HG03108 (cell line): ENCODE measurements at regions not wholly inside any gene's neighbourhood (a gene's known extent, or its start where the extent isn't known, plus 50 kb on each side); places are given as distances from the start of the nearest gene placed in this dataset.
"Not testable (repeated sequence)": the region's sequence is repeated elsewhere in the genome, so short reads cannot be mapped to it uniquely, and the experiment has no call there.

Source experiments
- ATAC-seq: cut with Tn5 transposase; IDR thresholded peaks from one replicate; pipeline ENCODE4 v1.9.1; 2021; ENCODE audit warnings: moderate library complexity; ENCODE audit not compliant: unreplicated experiment

DNA sequence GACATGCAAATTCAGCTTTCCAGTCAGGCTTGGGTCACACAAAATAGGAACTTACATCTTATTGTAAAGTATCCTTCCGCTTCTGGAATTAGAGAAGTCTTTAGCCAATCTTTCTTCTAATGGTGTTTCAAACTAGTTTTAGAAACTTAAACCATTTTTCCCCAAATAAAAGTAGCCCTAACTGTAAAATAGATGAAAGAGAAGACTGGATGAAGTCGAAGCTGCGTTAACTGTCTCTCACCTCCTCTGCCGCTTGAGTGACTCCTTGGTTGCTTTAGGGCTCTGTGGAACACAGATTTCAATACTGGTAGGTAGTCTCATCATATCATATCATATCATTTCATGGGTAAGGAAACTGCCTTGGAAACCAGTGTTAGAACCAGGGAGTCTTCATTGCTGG is 498.4 kb downstream of the XIRP2 start:
- ATAC-seq: no peak

DNA sequence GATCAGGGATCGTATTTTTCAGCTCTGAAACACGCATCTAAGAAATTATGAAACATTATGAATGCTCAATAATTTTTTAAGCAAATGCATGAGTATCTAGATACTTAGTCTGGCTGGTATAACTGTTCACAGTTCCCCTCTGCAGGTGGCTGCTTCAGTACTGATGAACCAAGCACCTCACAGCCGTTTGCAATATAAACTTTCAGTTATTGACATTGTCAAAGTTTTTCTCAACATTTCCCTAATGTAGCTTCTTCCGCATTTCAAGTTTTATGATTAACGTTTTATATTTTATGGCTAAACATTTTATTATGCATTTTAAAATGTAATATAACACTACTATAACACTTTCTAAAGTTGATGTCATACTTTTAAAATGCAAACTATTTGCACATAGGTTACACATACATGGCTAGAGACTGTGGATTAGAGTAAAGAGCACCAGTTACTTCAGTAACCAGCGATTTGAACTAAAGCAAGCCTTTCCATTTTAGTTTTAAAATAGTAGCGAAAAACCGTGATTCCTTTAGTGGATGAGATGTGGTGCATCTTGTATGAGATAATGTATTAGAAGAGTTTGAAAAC is 495.4 kb downstream of the XIRP2 start:
- ATAC-seq: no peak

DNA sequence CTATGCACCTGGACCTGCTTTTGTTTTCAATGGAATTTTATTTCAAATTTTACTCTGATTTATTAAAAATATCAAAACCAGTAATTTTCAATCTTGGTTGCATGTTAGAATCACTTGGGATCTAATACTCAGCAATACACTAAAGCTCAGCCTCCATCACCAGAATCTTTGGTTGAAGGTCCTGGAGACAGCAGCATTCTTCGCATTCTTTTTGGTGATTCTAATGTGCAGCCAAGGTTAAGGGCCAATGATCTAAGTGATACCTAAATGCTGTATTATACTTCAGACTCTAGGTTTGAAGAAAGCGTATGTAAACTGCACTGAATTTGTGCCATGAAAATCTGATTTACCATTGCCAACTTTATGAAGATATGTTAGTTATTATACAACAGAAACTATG is 493.1 kb downstream of the XIRP2 start:
- no peak for ATAC-seq

DNA sequence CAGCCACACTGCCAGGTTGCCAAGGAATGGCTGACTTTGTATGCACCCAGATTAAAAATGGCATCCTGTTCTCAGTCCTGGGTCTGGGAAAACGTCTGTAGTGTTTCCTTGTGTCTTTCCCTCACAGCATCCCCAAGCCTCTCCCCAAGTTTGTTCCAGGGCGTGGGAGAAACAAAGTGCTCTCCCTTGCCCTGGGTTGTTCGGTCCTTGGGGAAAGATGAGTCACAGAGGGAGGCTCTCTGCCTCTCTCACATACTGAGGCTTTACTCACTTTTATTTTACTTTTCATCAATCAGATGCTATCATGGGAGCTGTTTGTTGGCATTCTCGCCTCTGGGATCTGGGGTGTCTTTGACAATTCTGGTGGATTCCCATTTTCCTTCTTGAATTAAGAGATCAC is 492.3 kb downstream of the XIRP2 start:
- ATAC-seq: no peak

DNA sequence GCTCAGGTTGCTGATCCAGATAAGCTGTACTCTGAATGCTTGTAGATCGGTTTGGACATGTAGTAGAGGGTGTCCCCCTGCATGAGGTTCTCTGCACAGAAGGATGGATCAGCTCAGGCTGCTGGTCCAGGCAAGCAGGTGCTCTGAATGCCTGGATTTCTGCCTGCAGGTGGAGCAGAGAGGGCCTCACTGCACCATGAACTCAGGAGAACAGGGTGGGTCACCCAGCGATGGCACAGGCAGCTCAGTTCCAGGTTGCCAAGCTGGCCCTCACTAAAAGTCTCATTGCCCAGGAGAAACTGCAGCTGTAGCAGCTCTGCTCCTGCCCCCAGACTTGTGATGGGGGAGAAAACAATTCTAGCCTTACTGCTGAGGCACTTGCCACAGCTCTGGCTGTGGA is 491.8 kb downstream of the XIRP2 start:
- ATAC-seq: no peak

DNA sequence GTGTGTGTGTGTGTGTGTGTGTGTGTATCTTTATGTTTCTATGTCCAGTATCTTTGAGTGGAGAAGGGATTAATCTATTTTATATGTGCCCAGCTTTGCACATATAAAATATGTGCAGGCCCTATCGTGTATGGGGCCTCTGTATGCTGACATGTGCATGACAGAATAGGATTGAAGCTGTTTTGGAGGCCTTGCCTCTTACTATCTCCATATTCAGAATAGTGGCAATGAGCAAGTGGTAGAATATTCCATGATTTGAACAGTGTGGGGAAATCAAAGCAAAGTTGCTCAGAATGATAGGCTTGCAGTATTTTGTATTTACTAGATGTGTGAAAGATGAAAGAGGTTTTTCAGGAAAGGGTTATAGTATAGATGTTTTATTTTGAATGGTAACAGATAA is 480.8 kb downstream of the XIRP2 start:
- no peak for ATAC-seq

DNA sequence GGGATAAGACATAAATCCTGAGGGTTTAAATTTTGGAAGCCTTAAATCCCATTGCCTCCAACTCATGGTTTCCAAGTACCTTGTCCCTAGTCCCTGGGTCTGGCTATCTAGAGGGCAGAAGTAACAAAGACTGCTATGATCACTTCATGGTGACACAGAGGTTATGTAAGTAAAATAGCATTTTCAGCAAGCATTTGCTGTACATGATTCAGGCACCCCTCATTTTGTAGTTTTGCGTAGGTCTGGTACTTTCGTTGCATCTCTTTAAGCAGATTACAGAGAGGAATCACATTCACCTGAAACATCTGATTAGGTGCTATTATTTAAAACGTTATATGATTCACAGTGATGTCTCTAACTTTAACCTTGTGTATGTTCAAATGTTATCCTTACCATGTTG is 480.1 kb downstream of the XIRP2 start:
- ATAC-seq: no peak

DNA sequence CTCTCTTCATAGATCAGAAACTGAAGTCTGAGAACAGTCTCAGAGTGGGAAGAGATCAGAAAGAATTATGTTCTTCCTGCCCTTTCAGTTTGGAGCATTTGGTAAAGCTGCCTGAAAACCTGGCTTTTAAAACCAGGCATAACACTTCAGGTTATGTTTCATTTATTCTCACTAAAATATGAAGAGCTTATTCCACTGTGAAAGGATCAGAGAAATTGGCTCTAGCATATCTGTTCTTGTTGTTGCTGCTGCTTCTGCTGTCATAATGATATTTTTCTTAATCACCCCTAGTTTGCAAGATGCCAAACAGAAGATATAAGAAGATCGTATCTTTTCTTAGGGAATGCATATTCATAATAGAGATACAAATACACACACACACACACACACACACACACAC is 476.9 kb downstream of the XIRP2 start:
- ATAC-seq: no peak

DNA sequence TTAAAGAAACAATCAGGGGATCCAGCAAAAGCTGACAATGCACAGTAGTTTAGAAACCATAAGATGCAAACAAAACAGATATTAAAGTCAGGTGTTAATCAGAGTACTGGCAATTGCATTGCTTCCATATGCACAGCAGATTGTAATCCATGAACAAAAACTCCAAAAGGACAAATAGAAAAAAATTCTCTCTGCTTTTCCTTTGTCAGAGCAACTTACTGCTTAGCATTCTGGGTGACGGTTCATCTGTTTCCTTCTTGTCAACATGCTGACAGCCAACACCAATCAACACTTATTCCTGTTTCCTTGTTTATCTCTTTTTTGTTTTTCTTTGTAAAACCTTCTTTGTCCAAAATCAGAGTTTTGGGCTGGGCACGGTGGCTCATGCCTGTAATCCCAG is 473.1 kb downstream of the XIRP2 start:
- ATAC-seq: no peak

DNA sequence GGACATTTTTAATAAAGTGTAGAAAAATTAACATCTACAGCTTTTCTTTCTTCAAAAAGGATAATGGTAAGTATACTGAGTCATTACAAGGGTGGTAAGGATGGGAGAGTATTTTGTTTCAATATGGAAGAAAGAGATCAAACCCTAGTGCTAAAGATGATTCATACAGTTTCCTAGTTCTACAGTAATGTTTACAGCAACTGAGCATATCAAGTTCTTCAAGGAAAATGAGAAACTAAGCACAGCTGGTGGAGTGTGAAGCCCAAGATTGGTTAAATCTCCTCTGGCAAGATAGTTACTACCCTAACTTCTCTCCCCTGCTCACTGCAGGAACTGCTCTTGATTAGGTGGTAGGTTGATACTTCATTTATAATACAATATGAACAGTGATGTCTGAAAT is 467.5 kb downstream of the XIRP2 start:
- ATAC-seq: no peak

DNA sequence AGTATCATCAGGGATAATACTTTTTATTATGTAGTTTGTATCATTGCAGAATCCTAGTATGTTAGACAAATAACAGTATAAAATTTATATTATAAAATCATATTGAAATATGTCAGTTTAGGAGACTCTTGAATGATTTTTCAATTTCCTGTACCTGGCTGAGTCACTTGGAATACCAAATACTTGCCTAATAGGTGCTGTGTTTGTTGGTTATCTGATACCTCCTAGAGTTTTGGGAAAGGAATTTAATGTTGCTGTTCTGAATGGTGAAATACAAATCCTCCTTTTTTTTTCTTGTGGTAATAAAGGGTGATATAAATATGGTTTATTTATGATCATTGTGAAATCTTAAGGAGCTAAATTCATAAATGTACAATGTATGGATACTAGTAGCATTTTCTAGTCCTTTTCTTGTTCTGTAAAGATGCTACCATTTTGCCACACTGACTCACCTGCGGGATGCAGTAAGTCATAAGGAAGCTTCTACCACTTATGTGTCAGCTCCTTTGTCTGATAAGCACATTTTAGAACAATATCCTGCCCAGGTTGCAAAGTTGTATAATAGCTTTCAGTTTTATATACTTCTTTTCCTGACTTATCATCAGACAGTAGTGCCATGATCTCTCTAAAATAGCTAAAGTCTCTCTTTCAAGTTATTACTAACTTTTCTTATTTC is 465.5 kb downstream of the XIRP2 start:
- no peak for ATAC-seq

DNA sequence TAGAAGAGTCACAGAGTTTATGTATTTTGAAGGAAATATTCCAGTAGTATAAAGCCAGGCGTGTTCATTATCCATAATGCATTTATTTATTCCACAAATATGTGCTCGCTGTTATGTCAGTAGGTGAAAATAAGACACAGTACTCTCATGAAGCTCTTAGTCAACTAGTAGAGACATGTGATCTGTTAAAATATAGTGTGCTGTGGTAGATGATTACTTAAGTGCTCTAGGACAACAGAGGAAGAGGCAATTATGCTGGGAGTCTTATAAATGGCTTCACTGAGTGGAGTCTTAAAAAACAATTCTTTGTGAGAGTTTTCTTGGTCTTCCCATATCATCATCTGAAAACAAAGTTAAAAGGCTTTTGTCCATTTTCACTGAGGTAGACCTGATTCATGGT is 457.3 kb downstream of the XIRP2 start:
- no peak for ATAC-seq

DNA sequence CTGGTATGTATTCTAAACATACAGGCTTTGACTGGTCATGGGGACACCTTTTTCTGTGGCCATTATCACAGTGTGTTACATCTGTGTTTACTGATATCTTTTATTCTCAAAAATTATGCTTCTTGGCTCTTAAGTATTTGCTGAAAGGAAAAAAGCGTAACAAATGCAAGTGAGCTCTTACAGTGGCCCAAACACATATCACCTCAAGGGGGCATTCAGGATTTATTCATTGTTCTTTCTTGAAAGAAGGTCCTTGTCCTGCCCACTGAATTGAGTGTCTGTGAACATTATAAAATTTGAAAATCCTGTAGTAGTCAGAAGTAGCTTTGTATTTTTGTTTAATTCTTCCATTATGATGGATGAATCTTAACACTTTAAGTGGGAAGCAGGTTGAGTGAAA is 454.5 kb downstream of the XIRP2 start:
- ATAC-seq: no peak

DNA sequence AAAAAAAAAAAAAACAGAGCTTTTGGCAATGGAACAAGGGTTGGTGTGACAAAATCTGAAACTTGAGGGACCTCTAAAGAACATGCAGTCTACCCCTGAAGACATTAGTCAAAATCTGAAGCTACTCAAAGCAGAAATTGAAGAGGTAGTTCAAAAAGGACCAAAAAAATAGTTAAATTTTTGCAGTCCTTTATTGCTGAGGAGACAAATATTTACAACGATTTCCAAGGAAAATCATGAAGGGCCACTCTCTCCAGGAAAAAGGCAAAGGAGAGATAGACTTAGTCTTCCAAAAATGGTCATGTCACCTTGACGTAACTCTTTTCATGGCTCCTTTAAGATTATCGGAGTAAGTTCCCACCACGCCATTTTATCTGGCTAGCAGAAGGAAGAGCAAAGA is 452.0 kb downstream of the XIRP2 start:
- no peak for ATAC-seq

DNA sequence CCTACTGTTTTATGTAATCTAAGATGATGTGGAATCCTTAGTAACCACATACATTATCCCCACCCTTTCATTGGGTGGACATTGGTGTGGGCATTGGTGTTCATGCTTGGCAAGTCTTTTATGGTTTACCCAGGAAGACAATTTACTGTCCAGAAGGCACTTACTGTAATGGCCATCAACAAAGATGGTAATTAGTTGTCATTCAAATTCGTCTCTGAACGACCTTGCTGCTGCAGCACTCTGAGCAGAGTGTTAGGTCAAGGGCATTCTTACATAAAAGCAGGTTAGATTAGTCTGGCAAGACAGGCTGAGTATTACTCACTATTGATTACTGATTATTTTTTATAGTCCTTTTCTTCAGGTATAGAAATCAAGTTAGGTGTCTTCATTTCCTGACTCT is 447.9 kb downstream of the XIRP2 start:
- ATAC-seq: no peak

DNA sequence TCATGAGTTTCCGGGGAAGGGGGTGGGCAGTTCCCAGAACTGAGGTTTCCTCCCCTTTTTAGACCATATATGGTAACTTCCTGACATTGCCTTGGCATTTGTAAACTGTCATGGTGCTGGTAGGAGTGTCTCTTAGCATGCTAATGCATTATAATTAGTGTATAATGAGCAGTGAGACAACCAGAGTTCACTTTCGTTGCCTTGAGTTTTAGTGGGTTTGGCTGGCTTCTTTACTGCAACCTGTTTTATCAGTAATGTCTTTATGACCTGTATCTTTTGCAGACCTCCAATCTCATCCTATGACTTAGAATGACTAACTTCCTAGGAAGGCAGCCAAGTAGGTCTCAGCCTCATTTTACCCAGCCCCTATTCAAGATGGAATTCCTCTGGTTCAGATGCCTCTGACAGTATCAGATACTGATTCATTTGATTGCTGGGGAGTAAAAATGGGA is 447.3 kb downstream of the XIRP2 start:
- ATAC-seq: no peak

DNA sequence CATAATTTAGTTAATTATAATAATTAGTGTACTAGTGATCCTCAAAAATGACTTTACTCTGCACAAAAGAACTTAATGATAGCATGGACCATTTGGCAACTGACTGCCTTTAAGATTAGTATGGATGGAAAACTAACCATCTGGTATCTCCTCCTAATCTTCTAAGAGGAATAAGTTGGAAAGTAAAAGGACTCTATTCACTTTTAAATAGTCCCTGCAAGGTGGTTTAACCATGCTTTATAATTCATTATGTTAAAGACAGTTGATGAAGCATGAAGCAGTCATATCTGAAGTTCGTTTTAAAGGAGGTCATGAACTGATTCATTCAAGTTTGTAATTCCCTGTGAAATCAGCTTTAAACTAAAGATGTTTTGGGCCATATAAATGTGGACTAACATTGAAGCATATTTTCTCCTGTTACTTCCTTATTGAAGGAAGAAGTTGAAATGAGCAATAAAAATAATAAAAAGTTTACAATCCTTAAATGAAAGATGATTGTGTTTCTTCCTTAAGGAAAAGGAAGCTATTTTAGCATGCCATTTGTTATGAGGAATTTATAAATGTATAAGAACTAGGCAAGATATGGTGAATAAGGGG is 446.0 kb downstream of the XIRP2 start:
- ATAC-seq: no peak

DNA sequence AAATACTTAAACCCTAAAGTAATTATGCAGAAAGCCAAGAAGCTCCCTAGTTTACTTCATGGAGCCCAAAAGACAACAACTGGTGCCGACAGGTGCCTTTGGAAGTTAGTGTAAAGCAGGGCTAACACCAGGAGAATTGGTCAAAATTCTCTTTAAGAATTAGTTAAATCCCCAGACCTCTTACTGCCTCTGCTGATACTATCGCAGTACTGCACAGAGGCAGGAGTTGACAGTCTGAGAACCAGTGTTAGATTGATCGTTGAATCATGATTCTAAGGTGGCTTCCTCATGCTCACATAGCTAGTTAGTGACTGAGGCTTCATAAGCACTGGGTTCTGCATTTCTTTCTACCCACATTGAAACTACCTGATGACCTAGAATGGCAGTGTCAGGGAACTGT is 445.0 kb downstream of the XIRP2 start:
- ATAC-seq: no peak

DNA sequence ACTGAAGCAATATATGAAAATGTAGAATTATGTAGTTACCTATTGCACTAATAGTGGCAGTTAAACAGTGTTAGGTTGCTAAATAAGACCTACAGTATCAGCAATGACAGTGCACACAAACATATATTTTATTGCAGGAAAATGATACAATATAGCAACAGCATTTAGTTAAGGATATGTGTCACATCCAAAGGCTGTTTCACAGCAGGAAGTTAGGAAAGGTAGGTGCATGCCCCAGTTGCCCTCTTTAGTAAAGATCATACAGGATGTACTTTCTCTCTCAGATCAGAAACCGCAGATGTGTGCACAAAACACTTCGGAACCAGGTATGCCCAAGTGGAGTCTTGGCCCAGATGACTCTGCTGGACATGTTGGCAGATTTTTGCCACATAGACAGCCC is 444.1 kb downstream of the XIRP2 start:
- no peak for ATAC-seq

DNA sequence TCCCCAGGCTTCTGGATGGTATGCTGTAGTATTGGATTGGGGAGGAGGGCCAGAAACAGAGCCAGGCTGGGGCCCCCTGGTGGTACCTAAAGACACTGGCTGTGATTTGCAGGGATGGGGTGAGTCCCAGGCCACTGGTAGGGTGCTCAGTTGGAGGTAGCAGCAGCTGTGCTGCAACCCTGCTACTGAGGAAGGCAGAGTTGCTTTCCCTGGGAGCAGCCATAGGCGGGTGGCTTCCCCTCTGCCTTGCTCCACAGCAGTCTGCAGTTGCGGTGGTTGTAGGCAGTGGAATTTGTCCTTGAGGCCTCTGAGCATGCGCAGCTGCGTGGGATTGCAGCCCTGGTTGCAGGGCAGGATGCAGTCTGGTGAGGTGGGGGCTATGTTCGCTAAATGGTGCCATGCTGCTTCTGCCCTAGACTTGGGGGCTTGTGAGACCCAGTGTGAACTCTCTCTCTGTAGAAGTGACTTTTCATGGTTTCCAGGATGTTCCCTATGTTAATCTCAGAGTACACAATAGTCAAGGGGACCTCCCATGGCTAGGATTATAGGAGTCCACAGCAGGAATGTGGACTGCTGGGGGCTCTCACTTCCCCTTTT is 443.5 kb downstream of the XIRP2 start:
- no peak for ATAC-seq

DNA sequence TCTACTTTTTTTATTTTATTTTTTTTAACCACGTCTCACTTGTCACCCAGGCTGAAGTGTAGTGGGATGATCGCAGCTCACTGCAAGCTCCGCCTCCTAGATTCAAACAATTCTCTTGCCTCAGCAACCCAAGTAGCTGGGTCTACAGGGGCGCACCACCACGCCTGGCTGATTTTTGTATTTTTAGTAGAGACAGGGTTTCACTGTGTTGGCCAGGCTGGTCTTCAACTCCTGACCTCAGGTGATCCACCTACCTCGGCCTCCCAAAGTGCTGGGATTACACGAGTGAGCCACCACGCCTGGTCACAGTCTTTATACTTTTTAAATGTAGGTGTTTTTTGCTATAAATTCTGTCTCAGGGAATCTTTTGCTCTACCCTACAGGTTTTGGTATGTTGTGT is 440.5 kb downstream of the XIRP2 start:
- ATAC-seq: not testable (repeated sequence)

DNA sequence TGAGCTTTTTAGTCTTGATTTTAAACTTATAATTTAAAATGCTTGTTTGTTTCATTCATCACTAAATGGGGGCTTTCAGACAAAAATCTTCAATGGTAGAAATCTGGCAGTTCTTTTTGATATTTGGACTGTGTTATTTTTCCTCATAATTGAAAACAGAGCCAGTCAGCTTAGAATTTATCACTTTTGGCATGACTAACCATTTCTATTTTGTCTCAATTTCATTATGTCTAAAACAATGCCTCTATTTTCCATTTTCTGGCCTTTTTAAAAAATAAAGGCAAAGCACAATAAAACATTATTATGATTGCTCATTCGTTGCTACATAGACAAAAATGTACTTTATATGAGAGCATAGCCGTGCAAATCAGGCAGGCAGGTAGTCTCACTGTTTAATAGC is 434.5 kb downstream of the XIRP2 start:
- no peak for ATAC-seq
